Omental fat pad (tissue), 3 donors: ENCODE measurements at regions not wholly inside any gene's neighbourhood (a gene's known extent, or its start where the extent isn't known, plus 50 kb on each side); places are given as distances from the start of the nearest gene placed in this dataset.

ENCODE experiments used
- ATAC-seq: fragments of 150-250 bp; one replicate; pipeline ENCODE4 v1.9.1; 2016; ENCODE audit warnings: mild to moderate bottlenecking, moderate library complexity; ENCODE audit not compliant: low FRiP score
- DNase-seq: peaks from one replicate; pipeline ENCODE4 v3.0.0-alpha.2; 2019; ENCODE audit warnings: low spot score
- TF ChIP-seq, protein P1 (sequence below), 3 donors: fragments of 450-650 bp; IDR thresholded peaks; one replicate each; pipeline ENCODE4 v1.5.1; 2016 to 2017; ENCODE audit warnings: antibody characterized with exemption in 3 of 3, mild to moderate bottlenecking in 3 of 3, moderate library complexity in 2 of 3

DNA sequence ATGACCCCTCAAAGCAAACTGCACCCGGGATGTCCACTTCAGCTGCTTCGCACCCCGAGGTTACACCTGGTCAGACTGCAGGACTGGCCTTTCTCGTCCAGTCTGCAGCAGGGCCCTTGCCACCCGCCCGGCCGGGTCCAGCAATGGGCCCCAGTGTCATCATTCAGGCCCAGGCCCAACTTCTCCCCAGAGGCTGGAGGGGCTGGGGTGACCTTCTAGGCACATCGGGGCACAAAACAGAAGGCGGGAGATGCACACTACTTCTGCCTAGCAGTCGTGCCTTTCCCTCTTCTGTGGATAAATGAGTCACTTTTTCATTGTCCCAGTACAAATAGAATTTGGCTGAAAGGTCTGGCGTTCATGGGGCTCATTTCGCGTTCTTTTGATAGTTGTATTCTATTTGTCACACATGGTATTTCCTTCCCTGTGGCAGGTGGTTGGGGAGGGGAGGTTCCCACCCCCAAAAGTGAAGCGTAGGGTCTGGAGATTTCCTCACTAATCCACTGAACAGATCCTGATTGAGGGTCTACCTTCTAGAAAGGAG is 56.9 kb upstream of the ID2 start:
- TF ChIP-seq, protein P1, sequence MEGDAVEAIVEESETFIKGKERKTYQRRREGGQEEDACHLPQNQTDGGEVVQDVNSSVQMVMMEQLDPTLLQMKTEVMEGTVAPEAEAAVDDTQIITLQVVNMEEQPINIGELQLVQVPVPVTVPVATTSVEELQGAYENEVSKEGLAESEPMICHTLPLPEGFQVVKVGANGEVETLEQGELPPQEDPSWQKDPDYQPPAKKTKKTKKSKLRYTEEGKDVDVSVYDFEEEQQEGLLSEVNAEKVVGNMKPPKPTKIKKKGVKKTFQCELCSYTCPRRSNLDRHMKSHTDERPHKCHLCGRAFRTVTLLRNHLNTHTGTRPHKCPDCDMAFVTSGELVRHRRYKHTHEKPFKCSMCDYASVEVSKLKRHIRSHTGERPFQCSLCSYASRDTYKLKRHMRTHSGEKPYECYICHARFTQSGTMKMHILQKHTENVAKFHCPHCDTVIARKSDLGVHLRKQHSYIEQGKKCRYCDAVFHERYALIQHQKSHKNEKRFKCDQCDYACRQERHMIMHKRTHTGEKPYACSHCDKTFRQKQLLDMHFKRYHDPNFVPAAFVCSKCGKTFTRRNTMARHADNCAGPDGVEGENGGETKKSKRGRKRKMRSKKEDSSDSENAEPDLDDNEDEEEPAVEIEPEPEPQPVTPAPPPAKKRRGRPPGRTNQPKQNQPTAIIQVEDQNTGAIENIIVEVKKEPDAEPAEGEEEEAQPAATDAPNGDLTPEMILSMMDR (IDR thresholded peaks at IDR 0.05): no peak
- ATAC-seq (no peak), DNase-seq (no peak)

DNA sequence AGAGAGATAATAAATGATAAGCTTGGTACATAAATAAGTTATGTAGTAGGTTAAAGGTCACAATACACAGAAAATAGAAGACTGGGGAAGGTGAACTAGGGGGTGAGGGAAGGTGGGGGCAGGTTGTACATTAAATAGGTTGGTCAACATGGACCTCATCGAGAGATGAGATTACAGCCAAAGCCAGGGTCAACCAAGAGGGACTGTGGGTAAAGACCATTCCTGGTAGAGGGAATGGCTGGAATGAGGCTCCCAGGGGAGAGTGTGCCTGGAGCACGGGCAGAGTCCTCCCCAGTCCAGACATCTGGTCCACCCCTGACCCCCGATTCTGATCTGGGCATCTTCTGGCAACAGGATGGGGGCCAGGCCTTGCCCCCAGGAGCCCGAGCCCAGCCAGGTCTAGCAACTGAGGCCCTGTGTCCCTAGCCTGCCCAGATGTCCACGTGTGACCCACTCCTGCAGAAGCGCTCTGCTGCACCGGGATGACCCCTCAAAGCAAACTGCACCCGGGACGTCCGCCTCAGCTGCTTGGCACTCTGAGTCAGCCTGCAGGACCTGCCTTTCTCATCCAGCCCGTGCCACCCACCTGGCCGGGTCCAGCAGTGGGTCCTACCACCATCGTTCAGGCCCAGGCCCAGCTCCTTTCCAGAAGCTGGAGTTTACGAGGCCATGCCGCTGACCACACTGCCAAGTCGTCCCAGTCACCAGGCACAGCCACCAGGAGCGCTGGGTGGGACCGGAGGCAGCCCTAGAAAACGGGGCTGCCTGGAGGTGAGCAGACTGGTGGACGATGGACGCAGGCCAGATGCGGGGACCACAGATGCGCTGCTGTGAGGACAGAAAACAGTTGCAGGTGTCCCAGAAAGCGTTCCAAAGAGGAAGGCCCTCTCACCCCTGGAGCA is 56.2 kb upstream of the ID2 start:
- TF ChIP-seq, protein P1 (IDR thresholded peaks at IDR 0.05): no peak
- DNase-seq: peak; percentile 5

DNA sequence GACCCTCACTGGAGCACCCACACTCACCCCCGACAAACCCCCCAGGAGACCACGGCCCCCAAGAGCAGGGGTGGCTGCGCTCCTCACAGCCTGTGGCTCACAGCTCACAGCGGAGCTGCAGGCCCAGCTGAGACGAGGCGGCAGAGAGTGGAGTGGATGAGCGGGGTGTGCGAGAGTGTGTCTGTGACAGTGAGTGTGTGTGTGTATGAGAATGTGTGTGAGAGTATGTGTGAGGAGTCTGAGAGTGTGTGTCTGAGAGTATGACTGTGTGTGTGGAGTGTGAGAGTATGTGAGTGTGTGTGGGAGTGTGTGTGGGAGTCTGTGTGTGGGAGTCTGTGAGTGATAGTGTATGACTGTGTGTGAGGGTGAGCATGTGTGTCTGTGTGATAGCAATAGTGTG is 55.3 kb upstream of the ID2 start:
- DNase-seq (no peak), ATAC-seq (no peak)
- TF ChIP-seq, protein P1 (IDR thresholded peaks at IDR 0.05): no peak

More for the DNA sequence above, 56.2 kb upstream of the ID2 start:
- ATAC-seq: no peak

DNA sequence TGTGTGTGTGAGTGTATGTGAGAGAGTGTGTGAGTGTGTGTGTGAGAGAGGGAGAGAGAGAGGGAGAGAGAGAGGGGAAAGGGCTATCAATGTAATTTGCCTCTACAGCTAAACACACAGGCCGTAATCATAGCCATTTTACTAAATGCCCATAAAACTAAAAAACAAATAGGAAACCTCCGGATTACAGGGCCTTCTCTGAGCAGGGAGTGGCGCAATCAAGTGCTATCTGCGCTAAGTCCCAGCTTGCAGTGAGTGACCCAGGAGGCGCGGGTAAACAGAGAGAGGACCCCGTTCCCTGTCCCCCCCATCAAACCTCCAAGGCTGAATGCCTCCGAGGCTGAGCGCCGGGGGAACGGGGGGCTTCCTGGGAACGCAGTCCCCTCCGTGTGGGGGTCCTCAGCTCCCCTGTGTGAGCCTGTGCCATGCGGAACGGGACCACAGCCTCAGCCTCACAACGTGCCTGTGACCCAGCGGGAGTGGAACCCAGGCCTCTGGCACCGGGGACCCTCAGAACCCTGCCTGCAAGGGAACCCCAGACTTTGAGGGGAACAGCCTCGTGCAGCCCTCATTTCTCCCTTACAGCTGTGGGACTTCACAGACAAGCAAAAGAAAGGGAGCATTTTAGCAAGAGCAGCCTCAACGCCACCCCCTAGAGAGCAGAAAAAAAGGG is 54.7 kb upstream of the ID2 start:
- ATAC-seq: no peak
- DNase-seq: no peak
- TF ChIP-seq, protein P1 (IDR thresholded peaks at IDR 0.05): no peak

DNA sequence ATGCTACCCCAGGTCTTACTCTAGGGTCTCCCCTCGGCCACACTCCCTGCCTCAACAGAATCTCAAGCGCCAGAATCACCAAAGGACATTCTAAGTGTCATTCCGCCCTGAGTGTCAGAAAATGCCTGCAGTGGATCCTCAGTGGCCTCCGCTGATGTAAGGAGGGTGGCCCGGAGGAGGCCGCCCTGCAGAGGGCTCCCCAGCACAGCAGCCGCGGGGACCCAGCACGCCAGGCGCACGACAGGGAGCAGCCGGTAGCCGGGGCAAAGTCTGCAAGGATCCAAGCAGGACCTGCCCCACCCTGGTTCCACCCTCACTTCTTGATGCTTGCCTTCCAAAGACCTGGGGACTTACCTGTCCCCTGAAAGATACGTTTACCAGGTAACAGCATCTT is 54.2 kb upstream of the ID2 start:
- TF ChIP-seq, protein P1 (IDR thresholded peaks at IDR 0.05): no peak
- ATAC-seq: no peak
- DNase-seq: no peak

DNA sequence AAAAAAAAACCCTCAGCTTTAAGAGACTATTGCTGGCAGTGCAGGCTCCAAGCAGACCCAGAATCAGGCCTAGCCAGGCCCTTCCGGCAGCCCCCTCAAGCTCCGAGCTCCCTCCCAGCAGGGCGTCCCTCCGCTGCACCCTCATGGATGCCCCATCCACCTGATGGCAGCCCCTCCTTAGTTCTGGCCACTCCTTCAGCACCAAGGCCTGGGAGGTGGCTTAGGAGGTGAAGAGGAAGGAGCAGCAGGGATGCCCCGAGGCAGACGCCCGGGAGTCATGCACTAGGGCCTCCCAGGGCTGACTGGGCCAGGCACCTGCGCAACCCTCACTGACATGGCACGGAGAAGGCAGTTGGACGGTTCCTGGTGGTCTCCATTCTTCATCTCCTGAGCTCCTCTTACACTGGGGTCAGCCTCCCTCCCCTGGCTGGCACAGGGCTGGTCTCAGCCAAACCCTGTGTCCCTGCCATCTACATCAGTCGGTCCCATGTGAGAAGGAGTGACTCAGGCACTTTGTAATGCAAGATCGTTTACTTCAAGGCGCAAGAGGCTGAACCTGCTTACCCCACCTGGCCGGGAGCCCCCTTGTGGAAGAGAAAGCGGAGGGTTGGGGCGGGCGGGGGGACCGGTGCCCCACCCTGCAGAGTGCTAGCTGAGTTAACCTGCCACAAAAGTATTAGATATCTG is 53.5 kb upstream of the ID2 start:
- ATAC-seq: no peak
- no peak for DNase-seq
- TF ChIP-seq, protein P1 (IDR thresholded peaks at IDR 0.05): no peak
